ENCODE measurements at regions not wholly inside any gene's neighbourhood (a gene's known extent, or its start where the extent isn't known, plus 50 kb on each side); places are given as distances from the start of the nearest gene placed in this dataset.

GRCh38 chr12:24697769-24698168, 251.1 kb downstream of the BCAT1 start:
- no peak for TF ChIP-seq CTCF (IDR thresholded peaks at IDR 0.05)
- no peak for TF ChIP-seq POLR2A (IDR thresholded peaks at IDR 0.05)
